ENCODE measurements at regions not wholly inside any gene's neighbourhood (a gene's known extent, or its start where the extent isn't known, plus 50 kb on each side); places are given as distances from the start of the nearest gene placed in this dataset.

- ATAC-seq (ENCODE audit: low read depth): no peak
- H3K4me1 Mint-ChIP-seq: peaks cover 7% of the 10 kb centered on the region
These were observed 967.3 kb downstream of the BCL11A start for GRCh38 chr2:59586176-59586575.

GRCh38 chr2:59585655-59586054, 967.8 kb downstream of the BCL11A start:
- Mint-ChIP-seq H3K27me3 (no peaks in the 10 kb centered on the region), H3K9me3 (ENCODE audit: insufficient read depth) (no peaks in the 10 kb centered on the region), H3K4me1 (peaks cover 7% of the 10 kb centered on the region), H3K27ac (no peak overlapping the region), H3K4me3 (no peak overlapping the region)
- Histone ChIP-seq H3K4me3 (ENCODE audit: control extremely low read depth in 1 of 5, extremely low read depth in 1 of 5, insufficient read depth in 1 of 5, low read depth in 2 of 5, low read length in 4 of 5) (no peak overlapping the region), H3K9ac (ENCODE audit: low read length) (no peak overlapping the region), H4K20me1 (ENCODE audit: control insufficient read depth, insufficient read depth, low read length, poor library complexity, severe bottlenecking) (no peaks in the 10 kb centered on the region), H3K4me2 (replicated peaks; ENCODE audit: low read depth, low read length, poor library complexity, severe bottlenecking) (no peak overlapping the region), H3K4me1 (ENCODE audit: control insufficient read depth in 2 of 2, insufficient read depth in 2 of 2, low read length in 2 of 2) (peaks cover 4 to 5% of the 10 kb centered on the region in 2 donors), H3K36me3 (replicated peaks in 1 of 2; ENCODE audit: control extremely low read depth in 1 of 2, control insufficient read depth in 1 of 2, extremely low read depth in 1 of 2, insufficient read depth in 2 of 2, low read length in 1 of 2) (no peaks in the 10 kb centered on the region), H3K79me2 (ENCODE audit: control insufficient read depth, insufficient read depth, low read length) (no peaks in the 10 kb centered on the region), H3K9me3 (ENCODE audit: control extremely low read depth in 1 of 3, control insufficient read depth in 2 of 3, insufficient read depth in 1 of 3, low read length in 2 of 3) (no peaks in the 10 kb centered on the region), H3K27me3 (replicated peaks in 1 of 4; ENCODE audit: control extremely low read depth in 1 of 4, control insufficient read depth in 3 of 4, insufficient read depth in 4 of 4, low read length in 3 of 4) (no peaks in the 10 kb centered on the region), H3K27ac (ENCODE audit: low read length in 2 of 2) (no peak overlapping the region), H2AFZ (ENCODE audit: insufficient read depth, low read depth, low read length, poor library complexity, severe bottlenecking) (no peak overlapping the region)
- TF ChIP-seq CTCF (IDR thresholded peaks at IDR 0.05) (no peak), EZH2 (IDR thresholded peaks at IDR 0.05; ENCODE audit: borderline replicate concordance, insufficient read depth, low read depth, low read length, poor library complexity, severe bottlenecking) (no peak)
- POLR2A ChIA-PET: no interaction called here
- CTCF ChIA-PET: interaction anchor here (1.0 kb wide), 1 partner anchor 560 kb away, joined by 4 read pairs; no protein-coding TSS in a partner anchor
- ATAC-seq (ENCODE audit: low read depth): no peak
- DNase-seq: no peak
- intact Hi-C loops (cut with micrococcal nuclease): loop anchor here (5.0 kb wide), 1 partner anchor 1738 kb away; no protein-coding TSS in a partner anchor
- 100% methylated on average over 5 of the region's 6 CpGs for WGBS (ENCODE audit: insufficient coverage)

More at GRCh38 chr2:59586176-59586575, 967.3 kb downstream of the BCL11A start:
- Mint-ChIP-seq H3K4me3 (no peak overlapping the region), H3K9me3 (ENCODE audit: insufficient read depth) (no peaks in the 10 kb centered on the region), H3K27ac (no peak overlapping the region), H3K27me3 (no peaks in the 10 kb centered on the region)
- Histone ChIP-seq H4K20me1 (ENCODE audit: control insufficient read depth, insufficient read depth, low read length, poor library complexity, severe bottlenecking) (no peaks in the 10 kb centered on the region), H2AFZ (ENCODE audit: insufficient read depth, low read depth, low read length, poor library complexity, severe bottlenecking) (no peak overlapping the region), H3K9me3 (ENCODE audit: control extremely low read depth in 1 of 3, control insufficient read depth in 2 of 3, insufficient read depth in 1 of 3, low read length in 2 of 3) (no peaks in the 10 kb centered on the region), H3K4me3 (ENCODE audit: control extremely low read depth in 1 of 5, extremely low read depth in 1 of 5, insufficient read depth in 1 of 5, low read depth in 2 of 5, low read length in 4 of 5) (no peak overlapping the region), H3K27ac (ENCODE audit: low read length in 2 of 2) (no peak overlapping the region), H3K4me1 (ENCODE audit: control insufficient read depth in 2 of 2, insufficient read depth in 2 of 2, low read length in 2 of 2) (peaks cover 4 to 5% of the 10 kb centered on the region in 2 donors), H3K27me3 (replicated peaks in 1 of 4; ENCODE audit: control extremely low read depth in 1 of 4, control insufficient read depth in 3 of 4, insufficient read depth in 4 of 4, low read length in 3 of 4) (no peaks in the 10 kb centered on the region), H3K4me2 (replicated peaks; ENCODE audit: low read depth, low read length, poor library complexity, severe bottlenecking) (no peak overlapping the region), H3K9ac (ENCODE audit: low read length) (no peak overlapping the region), H3K79me2 (ENCODE audit: control insufficient read depth, insufficient read depth, low read length) (no peaks in the 10 kb centered on the region), H3K36me3 (replicated peaks in 1 of 2; ENCODE audit: control extremely low read depth in 1 of 2, control insufficient read depth in 1 of 2, extremely low read depth in 1 of 2, insufficient read depth in 2 of 2, low read length in 1 of 2) (no peaks in the 10 kb centered on the region)
- CTCF ChIA-PET: interaction anchor here (0.7 kb wide), 1 partner anchor 13 kb away, joined by 3 read pairs; no protein-coding TSS in a partner anchor
- DNase-seq: no peak
- POLR2A ChIA-PET: no interaction called here
- no peak for TF ChIP-seq EZH2 (IDR thresholded peaks at IDR 0.05; ENCODE audit: borderline replicate concordance, insufficient read depth, low read depth, low read length, poor library complexity, severe bottlenecking)
- no peak for TF ChIP-seq CTCF (IDR thresholded peaks at IDR 0.05)
- WGBS (ENCODE audit: insufficient coverage): no CpG with 5 or more reads among the region's 1 CpG
- intact Hi-C loops (cut with micrococcal nuclease): loop anchor here (5.0 kb wide), 1 partner anchor 1739 kb away; no protein-coding TSS in a partner anchor
